ENCODE measurements at regions not wholly inside any gene's neighbourhood (a gene's known extent, or its start where the extent isn't known, plus 50 kb on each side); places are given as distances from the start of the nearest gene placed in this dataset.

GRCh38 chr3:118128886-118129285 is 905.8 kb downstream of the IGSF11 start:
- H3K79me2 ChIP-seq (ENCODE audit: control insufficient read depth in 1 of 2, insufficient read depth in 2 of 2, low read length in 2 of 2) = no peaks in the 10 kb centered on the region
- ChIA-PET POLR2A (ENCODE audit: partially characterized antibody) (no interaction called here), CTCF (ENCODE audit: partially characterized antibody) (no interaction called here)
- H3K23me2 ChIP-seq (ENCODE audit: low read depth, low read length) = no peaks in the 10 kb centered on the region; the same call in 1 of the 2 replicates
- H4K8ac ChIP-seq (ENCODE audit: extremely low read depth, insufficient read depth, low read length) = no peak overlapping the region
- no peaks in the 10 kb centered on the region for H3K9me3 ChIP-seq (ENCODE audit: insufficient read depth in 2 of 2, low read depth in 1 of 2, low read length in 1 of 2)
- no peaks in the 10 kb centered on the region for H3K79me1 ChIP-seq (ENCODE audit: low read depth, low read length)
- no peak overlapping the region for H3K9ac ChIP-seq (replicated peaks in 1 of 4; ENCODE audit: extremely low read depth in 1 of 4, low read depth in 3 of 4, low read length in 3 of 4)
- H3K23ac ChIP-seq (ENCODE audit: insufficient read length) = no peak overlapping the region
- no peak for DNase-seq (ENCODE audit: low read depth in 1 of 2, low spot score in 2 of 2)
- H3K36me3 ChIP-seq (ENCODE audit: control insufficient read depth in 2 of 4, insufficient read depth in 4 of 4, low read length in 3 of 4) = no peaks in the 10 kb centered on the region
- no peak overlapping the region for H2BK12ac ChIP-seq (ENCODE audit: low read depth, low read length)
- H3K27me3 ChIP-seq (replicated peaks in 1 of 4; ENCODE audit: control insufficient read depth in 3 of 4, extremely low read depth in 1 of 4, insufficient read depth in 3 of 4, low read length in 3 of 4) = no peaks in the 10 kb centered on the region
- no peak overlapping the region for H3K56ac ChIP-seq (replicated peaks; ENCODE audit: insufficient read length, low read depth, low read length)
- H3K4ac ChIP-seq (replicated peaks; ENCODE audit: insufficient read length, low read depth, low read length) = no peak overlapping the region
- H2AK5ac ChIP-seq (ENCODE audit: low read depth, low read length) = no peak overlapping the region
- H2AFZ ChIP-seq (ENCODE audit: low read length) = no peak overlapping the region
- H4K91ac ChIP-seq (replicated peaks; ENCODE audit: insufficient read length, low read length) = no peak overlapping the region
- H3K4me1 ChIP-seq (replicated peaks in 1 of 4; ENCODE audit: control insufficient read depth in 3 of 4, insufficient read depth in 4 of 4, low read length in 3 of 4) = no peaks in the 10 kb centered on the region
- H2BK20ac ChIP-seq (ENCODE audit: low read length) = no peak overlapping the region
- no peak overlapping the region for H3K4me3 ChIP-seq (ENCODE audit: extremely low read depth in 1 of 4, insufficient read depth in 2 of 4, low read depth in 3 of 4, low read length in 4 of 4)
- no peak overlapping the region for H2BK120ac ChIP-seq (replicated peaks; ENCODE audit: low read depth, low read length)
- H4K20me1 ChIP-seq (replicated peaks in 1 of 2; ENCODE audit: control insufficient read depth in 1 of 2, insufficient read depth in 2 of 2, low read length in 2 of 2) = no peaks in the 10 kb centered on the region
- no peak overlapping the region for H3K14ac ChIP-seq (ENCODE audit: insufficient read length)
- no peak overlapping the region for H3K4me2 ChIP-seq (ENCODE audit: insufficient read depth in 1 of 2, low read depth in 2 of 2, low read length in 2 of 2)
- no peak overlapping the region for H2BK15ac ChIP-seq (ENCODE audit: low read length)
- H2BK5ac ChIP-seq (ENCODE audit: low read depth, low read length) = no peak overlapping the region
- no peak overlapping the region for H3K18ac ChIP-seq (ENCODE audit: extremely low read depth, low read length)
- FAIRE-seq = no peak
- H3K27ac ChIP-seq (ENCODE audit: low read depth, low read length) = no peak overlapping the region
- no peak overlapping the region for H4K5ac ChIP-seq (ENCODE audit: insufficient read length, low read depth, low read length)
- WGBS, 2 experiments (ENCODE audit: extremely low coverage in 1 of 2, insufficient coverage in 1 of 2, insufficient read length in 1 of 2, insufficient replicate concordance in 2 of 2, low coverage in 1 of 2, low lambda C conversion rate in 2 of 2, missing lambda C conversion rate in 1 of 2) = 81% methylated on average over 1 of the region's 1 CpG; no CpG with 5 or more reads in 1 of the 2 experiments
- TF ChIP-seq SP2 (IDR thresholded peaks at IDR 0.05; ENCODE audit: low read length) (no peak), BCL11A (IDR thresholded peaks at IDR 0.05; ENCODE audit: low read depth in 2 of 2, low read length in 2 of 2) (no peak), NRF1 (IDR thresholded peaks at IDR 0.05; ENCODE audit: low read depth, low read length) (no peak), CHD1 (IDR thresholded peaks at IDR 0.05; ENCODE audit: low read depth, low read length) (no peak), PHF8 (conservative IDR thresholded peaks at IDR 0.05; ENCODE audit: low read depth, low read length) (no peak), CTBP2 (IDR thresholded peaks at IDR 0.05; ENCODE audit: borderline replicate concordance, insufficient read depth, insufficient read length, low read length) (no peak), RNF2 (IDR thresholded peaks at IDR 0.05; ENCODE audit: borderline replicate concordance, low read depth, low read length, missing control alignments, poor library complexity, severe bottlenecking) (no peak), GABPA (IDR thresholded peaks at IDR 0.05; ENCODE audit: borderline replicate concordance, insufficient read depth, low read length) (no peak), CREB1 (IDR thresholded peaks at IDR 0.05) (no peak), HDAC2 (IDR thresholded peaks at IDR 0.05; ENCODE audit: borderline replicate concordance in 1 of 2, low read depth in 2 of 2, low read length in 2 of 2) (no peak), BACH1 (IDR thresholded peaks at IDR 0.05; ENCODE audit: low read length) (no peak), HDAC6 (IDR thresholded peaks at IDR 0.05; ENCODE audit: low read depth, low read length) (no peak)
